Astrocyte (in vitro differentiated cells and primary cell): ENCODE measurements at regions not wholly inside any gene's neighbourhood (a gene's known extent, or its start where the extent isn't known, plus 50 kb on each side); places are given as distances from the start of the nearest gene placed in this dataset.
"Not testable (repeated sequence)": the region's sequence is repeated elsewhere in the genome, so short reads cannot be mapped to it uniquely, and the experiment has no call there.

Experiments
- DNase-seq: peaks from one replicate; pipeline ENCODE4 v3.0.0-alpha.2; 2010; ENCODE audit warnings: low read depth
- FAIRE-seq: peaks from 2 replicates; lab custom pipeline; 2011; peaks lifted over from hg19 to GRCh38; lab: Jason Lieb, UNC
- H2AFZ ChIP-seq: 2 replicates; pipeline ENCODE4 v1.6.0; 2012; ENCODE audit warnings: low read depth, low read length, inconsistent platforms
- H3K27ac ChIP-seq: 2 replicates; pipeline ENCODE4 v1.5.1; 2011; ENCODE audit warnings: low read depth, low read length, inconsistent platforms
- H3K27me3 ChIP-seq: 2 replicates; pipeline ENCODE4 v1.6.0; 2011; ENCODE audit warnings: low read length, inconsistent platforms; ENCODE audit not compliant: insufficient read depth
- H3K36me3 ChIP-seq: 2 replicates; pipeline ENCODE4 v1.5.1; 2011; ENCODE audit warnings: low read length, inconsistent platforms; ENCODE audit not compliant: insufficient read depth
- H3K4me1 ChIP-seq: 2 replicates; pipeline ENCODE4 v1.5.1; 2011; ENCODE audit warnings: low read length, inconsistent platforms; ENCODE audit not compliant: insufficient read depth
- H3K4me2 ChIP-seq: 2 replicates; pipeline ENCODE4 v1.6.0; 2012; ENCODE audit warnings: low read length, inconsistent platforms
- H3K4me3 ChIP-seq: 2 replicates; pipeline ENCODE4 v1.5.1; 2011; ENCODE audit warnings: low read depth, mild to moderate bottlenecking, low read length, inconsistent platforms; ENCODE audit not compliant: insufficient read depth
- H3K79me2 ChIP-seq: 2 replicates; pipeline ENCODE4 v1.6.0; 2012; ENCODE audit warnings: mild to moderate bottlenecking, low read length, inconsistent platforms; ENCODE audit not compliant: insufficient read depth
- H3K9ac ChIP-seq: 2 replicates; pipeline ENCODE4 v1.6.0; 2012; ENCODE audit warnings: mild to moderate bottlenecking, low read length, inconsistent platforms
- H3K9me3 ChIP-seq: 2 replicates; pipeline ENCODE4 v1.5.1; 2012; ENCODE audit warnings: low read depth, mild to moderate bottlenecking, low read length, inconsistent platforms; ENCODE audit not compliant: insufficient read depth
- H4K20me1 ChIP-seq: 2 replicates; pipeline ENCODE4 v1.6.0; 2012; ENCODE audit warnings: low read length, inconsistent platforms; ENCODE audit not compliant: insufficient read depth
- H3K27ac Mint-ChIP-seq: one replicate; pipeline ENCODE4 v1.8.0; 2021; ENCODE audit warnings: mild to moderate bottlenecking, mixed read lengths; ENCODE audit not compliant: unreplicated experiment
- H3K27me3 Mint-ChIP-seq: one replicate; pipeline ENCODE4 v1.8.0; 2021; ENCODE audit warnings: low read depth, mixed read lengths; ENCODE audit not compliant: unreplicated experiment
- H3K36me3 Mint-ChIP-seq: one replicate; pipeline ENCODE4 v1.8.0; 2021; ENCODE audit warnings: low read depth, mixed read lengths; ENCODE audit not compliant: unreplicated experiment
- H3K4me1 Mint-ChIP-seq: one replicate; pipeline ENCODE4 v1.8.0; 2021; ENCODE audit warnings: low read depth, mixed read lengths; ENCODE audit not compliant: unreplicated experiment
- H3K4me3 Mint-ChIP-seq: one replicate; pipeline ENCODE4 v1.8.0; 2021; ENCODE audit warnings: mild to moderate bottlenecking, moderate library complexity, mixed read lengths; ENCODE audit not compliant: unreplicated experiment
- H3K9me3 Mint-ChIP-seq: one replicate; pipeline ENCODE4 v1.8.0; 2021; ENCODE audit warnings: mild to moderate bottlenecking, mixed read lengths; ENCODE audit not compliant: unreplicated experiment

DNA sequence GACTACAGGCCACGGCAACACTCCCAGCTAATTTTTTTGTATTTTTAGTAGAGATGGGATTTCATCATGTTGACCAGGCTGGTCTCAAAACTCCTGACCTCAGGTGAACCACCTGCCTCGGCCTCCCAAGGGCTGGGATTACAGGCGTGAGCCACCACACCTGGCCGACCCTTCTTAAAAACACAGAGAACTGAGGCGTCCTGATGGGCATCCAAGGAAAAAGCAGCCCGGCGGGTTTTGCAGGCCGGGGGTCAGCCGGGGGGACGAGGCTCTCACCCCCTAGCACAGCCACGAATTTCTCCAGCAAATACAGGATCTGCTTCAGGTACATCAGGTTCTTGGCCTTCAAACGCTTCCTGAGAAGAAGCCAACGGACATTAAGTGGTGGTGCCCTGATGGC is 178.9 kb downstream of the KLRB1 start:
- H2AFZ ChIP-seq, FAIRE-seq, H3K27ac Mint-ChIP-seq, H4K20me1 ChIP-seq, DNase-seq, H3K4me1 Mint-ChIP-seq, H3K9me3 ChIP-seq, H3K36me3 Mint-ChIP-seq, H3K36me3 ChIP-seq, H3K79me2 ChIP-seq, H3K27ac ChIP-seq, H3K4me1 ChIP-seq, H3K4me3 ChIP-seq, H3K4me2 ChIP-seq, H3K9me3 Mint-ChIP-seq, H3K4me3 Mint-ChIP-seq, H3K9ac ChIP-seq, H3K27me3 ChIP-seq, H3K27me3 Mint-ChIP-seq: not testable (repeated sequence)

DNA sequence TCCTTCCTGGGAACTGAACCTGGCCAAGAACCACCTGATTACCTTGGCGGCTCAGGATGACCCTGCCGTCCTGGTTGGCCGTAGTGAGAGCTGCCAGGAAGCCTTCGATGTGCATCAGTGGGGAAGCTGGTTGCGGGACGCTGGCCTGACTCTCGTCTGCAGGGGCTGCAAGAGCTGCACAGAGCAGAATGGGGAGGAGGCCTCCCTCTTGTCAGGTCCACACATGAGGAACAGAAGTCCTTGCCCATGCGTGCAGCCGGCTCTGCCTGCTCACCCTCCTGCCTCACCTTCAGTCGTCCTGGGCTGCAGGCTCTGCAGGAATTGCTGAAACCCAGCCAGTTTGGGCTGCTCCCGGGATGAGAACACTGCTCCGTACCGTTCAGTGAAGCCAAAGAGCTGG is 182.3 kb downstream of the KLRB1 start:
- H3K4me2 ChIP-seq, H3K9me3 Mint-ChIP-seq, FAIRE-seq, H3K4me3 ChIP-seq, H3K4me1 ChIP-seq, H3K79me2 ChIP-seq, H3K27ac Mint-ChIP-seq, H3K36me3 Mint-ChIP-seq, H3K4me3 Mint-ChIP-seq, H3K36me3 ChIP-seq, H2AFZ ChIP-seq, H3K4me1 Mint-ChIP-seq, H3K27me3 Mint-ChIP-seq, H3K27me3 ChIP-seq, DNase-seq, H3K27ac ChIP-seq, H3K9me3 ChIP-seq, H3K9ac ChIP-seq, H4K20me1 ChIP-seq: not testable (repeated sequence)

DNA sequence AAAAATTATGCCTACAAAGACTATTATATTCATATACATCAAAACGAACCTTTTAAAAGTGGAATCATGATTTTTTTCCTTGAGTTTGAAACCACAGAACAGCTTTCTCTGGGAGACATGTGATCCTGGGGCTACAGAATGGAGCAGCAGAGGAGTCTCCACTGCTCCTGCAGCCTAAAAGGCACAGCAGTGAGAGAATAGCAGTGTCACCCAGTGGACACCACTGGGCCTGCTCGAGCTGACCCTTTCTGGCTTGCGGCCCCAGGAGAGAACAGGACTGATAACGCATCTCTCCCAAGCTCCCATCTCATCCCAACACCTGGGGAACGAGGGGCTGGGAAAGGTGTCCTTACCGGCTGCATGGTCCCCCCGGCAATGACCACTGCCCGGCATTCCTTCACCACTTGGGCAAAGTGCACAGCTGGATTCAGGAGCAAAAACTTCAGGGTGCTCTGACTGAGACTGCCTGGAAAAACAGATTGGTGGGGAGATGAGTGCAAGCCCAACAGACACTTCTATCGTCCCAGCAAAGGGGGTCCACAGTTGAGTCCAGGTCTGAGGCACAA is 183.5 kb downstream of the KLRB1 start:
- not testable (repeated sequence) for H3K9me3 Mint-ChIP-seq, H3K9ac ChIP-seq, H3K4me3 Mint-ChIP-seq, H2AFZ ChIP-seq, H3K36me3 ChIP-seq, H3K9me3 ChIP-seq, H3K27ac ChIP-seq, H3K36me3 Mint-ChIP-seq, H4K20me1 ChIP-seq, H3K4me1 ChIP-seq, H3K4me2 ChIP-seq, H3K79me2 ChIP-seq, H3K27me3 ChIP-seq, DNase-seq, H3K27me3 Mint-ChIP-seq, H3K4me3 ChIP-seq, FAIRE-seq, H3K4me1 Mint-ChIP-seq, H3K27ac Mint-ChIP-seq

DNA sequence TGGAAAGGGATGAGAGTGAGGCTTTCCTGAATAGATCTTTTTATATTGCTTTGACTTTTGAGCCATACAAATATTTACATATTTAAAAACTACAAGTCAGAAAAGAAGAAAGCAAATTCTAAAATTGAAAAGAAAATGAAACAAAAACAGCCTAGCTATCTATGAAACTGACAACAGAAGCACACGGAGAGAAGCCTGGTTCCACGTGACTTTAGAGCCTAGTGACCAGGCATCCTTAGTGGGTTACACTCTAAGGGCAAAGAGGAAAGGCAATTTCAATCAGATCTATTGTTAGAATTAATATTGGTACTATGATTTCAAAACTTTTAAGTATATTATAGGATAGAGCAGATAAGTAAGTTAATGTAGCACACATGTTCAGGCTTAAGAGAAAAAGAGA is 185.0 kb downstream of the KLRB1 start:
- DNase-seq, H2AFZ ChIP-seq, H3K79me2 ChIP-seq, H3K36me3 Mint-ChIP-seq, H3K27me3 Mint-ChIP-seq, H3K9ac ChIP-seq, H3K4me1 Mint-ChIP-seq, H3K4me3 Mint-ChIP-seq, H3K27me3 ChIP-seq, FAIRE-seq, H3K4me3 ChIP-seq, H3K4me2 ChIP-seq, H3K36me3 ChIP-seq, H3K9me3 Mint-ChIP-seq, H3K4me1 ChIP-seq, H3K27ac ChIP-seq, H3K9me3 ChIP-seq, H3K27ac Mint-ChIP-seq, H4K20me1 ChIP-seq: not testable (repeated sequence)

DNA sequence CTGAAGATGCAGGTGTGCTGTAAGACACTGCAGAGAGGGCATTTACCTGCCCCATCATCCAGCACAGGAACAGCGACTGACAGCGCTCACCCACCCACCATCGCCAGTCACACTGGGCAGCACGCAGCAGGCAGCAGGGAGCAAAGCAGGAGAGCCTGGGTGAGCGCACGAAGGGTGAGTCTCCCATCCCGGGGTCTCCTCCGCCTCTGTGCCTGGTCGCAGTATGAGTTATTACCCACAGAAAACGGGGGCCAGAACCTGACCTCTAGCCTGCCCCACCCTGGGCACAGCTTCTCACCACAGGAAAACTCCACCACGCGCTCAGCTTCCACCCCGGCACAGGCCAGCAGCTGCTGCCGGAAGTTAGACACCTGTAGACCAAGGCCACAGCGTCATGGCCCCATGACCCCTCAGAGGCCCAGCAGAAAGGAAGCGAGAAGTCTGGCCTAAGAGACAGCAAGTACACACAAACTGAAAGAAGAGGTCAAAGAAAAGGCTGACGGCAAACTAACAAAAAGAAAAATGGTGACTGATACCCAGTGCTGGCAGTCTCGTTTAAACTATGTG is 186.1 kb downstream of the KLRB1 start:
- not testable (repeated sequence) for H3K4me1 ChIP-seq, H3K27ac ChIP-seq, H3K9me3 ChIP-seq, H3K27me3 Mint-ChIP-seq, H3K27ac Mint-ChIP-seq, H3K36me3 Mint-ChIP-seq, H3K79me2 ChIP-seq, H3K36me3 ChIP-seq, H3K27me3 ChIP-seq, H3K4me3 ChIP-seq, H3K4me2 ChIP-seq, DNase-seq, FAIRE-seq, H3K4me3 Mint-ChIP-seq, H2AFZ ChIP-seq, H3K9ac ChIP-seq, H4K20me1 ChIP-seq, H3K9me3 Mint-ChIP-seq, H3K4me1 Mint-ChIP-seq

DNA sequence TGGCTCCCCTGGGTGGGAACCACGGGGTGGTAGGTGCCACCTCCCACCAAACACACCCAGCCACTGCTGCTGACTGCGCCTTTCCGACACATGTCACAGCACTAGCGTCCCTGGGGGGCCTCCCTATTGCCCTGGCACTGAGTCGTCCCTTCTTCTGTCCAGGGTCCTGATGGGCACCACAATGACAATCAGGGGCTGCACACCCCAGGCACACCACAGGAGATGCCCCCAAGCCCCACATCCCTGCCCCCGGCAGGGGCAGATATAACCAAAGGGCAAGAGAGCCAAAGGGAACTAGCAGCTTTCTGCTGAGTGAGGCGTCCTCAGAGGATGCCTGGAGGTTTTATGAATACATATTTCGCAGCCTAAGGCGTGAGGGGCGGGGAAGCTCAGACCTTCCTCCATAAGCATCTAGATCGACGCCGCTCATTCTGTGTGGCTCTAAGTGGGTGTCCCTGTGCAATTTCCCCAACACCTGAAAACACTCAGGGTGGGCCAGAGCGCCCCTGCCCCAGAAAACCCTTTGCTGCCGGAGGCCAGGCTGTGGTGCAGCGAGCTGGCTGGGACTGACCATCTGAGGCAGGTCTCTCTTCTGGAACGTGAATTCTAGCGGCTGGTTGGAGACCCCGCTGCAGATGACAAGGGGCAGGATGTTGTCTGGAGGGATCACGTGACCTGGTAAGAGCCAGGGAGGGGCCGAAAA is 186.7 kb downstream of the KLRB1 start:
- H3K79me2 ChIP-seq, H3K36me3 Mint-ChIP-seq, H3K27ac ChIP-seq, H3K4me1 ChIP-seq, H4K20me1 ChIP-seq, H3K9me3 ChIP-seq, H3K27me3 ChIP-seq, DNase-seq, H2AFZ ChIP-seq, H3K9ac ChIP-seq, H3K4me3 Mint-ChIP-seq, H3K4me2 ChIP-seq, H3K4me1 Mint-ChIP-seq, H3K27me3 Mint-ChIP-seq, H3K4me3 ChIP-seq, H3K9me3 Mint-ChIP-seq, H3K36me3 ChIP-seq, FAIRE-seq, H3K27ac Mint-ChIP-seq: not testable (repeated sequence)
